K562 (cell line): ENCODE measurements at regions not wholly inside any gene's neighbourhood (a gene's known extent, or its start where the extent isn't known, plus 50 kb on each side); places are given as distances from the start of the nearest gene placed in this dataset.

ENCODE experiments used
- HCFC1 ChIP-seq: IDR thresholded peaks from 2 replicates; pipeline ENCODE4 v1.6.1; 2012; ENCODE audit warnings: low read depth, low read length, improper control_type of control experiment
- HEY1 ChIP-seq: fragments of 250-450 bp; sonication (Bioruptor Pico); IDR thresholded peaks from 2 replicates; pipeline ENCODE4 v1.5.0; 2020; ENCODE audit warnings: mild to moderate bottlenecking, moderate library complexity, borderline replicate concordance
- PKNOX1 ChIP-seq: fragments of 450-650 bp; IDR thresholded peaks from 2 replicates; pipeline ENCODE4 v1.6.1; 2016
- RBM39 ChIP-seq: fragments of 200-400 bp; formaldehyde crosslinking; optimal IDR thresholded peaks from 2 replicates; pipeline ENCODE3; 2018; ENCODE audit warnings: low read depth, low read length
- TF ChIP-seq, protein P1 (sequence below), 2 experiments: fragments of 450-650 bp in 1 of 2; sonication (generic) in 1 of 2; formaldehyde crosslinking in 1 of 2; IDR thresholded peaks; 2 replicates each; pipeline versions ENCODE4 v1.7.1 to v1.9.0; 2016 to 2022; ENCODE audit warnings: inconsistent platforms in 1 of 2, mild to moderate bottlenecking in 1 of 2, missing genetic modification reagents in 1 of 2

DNA sequence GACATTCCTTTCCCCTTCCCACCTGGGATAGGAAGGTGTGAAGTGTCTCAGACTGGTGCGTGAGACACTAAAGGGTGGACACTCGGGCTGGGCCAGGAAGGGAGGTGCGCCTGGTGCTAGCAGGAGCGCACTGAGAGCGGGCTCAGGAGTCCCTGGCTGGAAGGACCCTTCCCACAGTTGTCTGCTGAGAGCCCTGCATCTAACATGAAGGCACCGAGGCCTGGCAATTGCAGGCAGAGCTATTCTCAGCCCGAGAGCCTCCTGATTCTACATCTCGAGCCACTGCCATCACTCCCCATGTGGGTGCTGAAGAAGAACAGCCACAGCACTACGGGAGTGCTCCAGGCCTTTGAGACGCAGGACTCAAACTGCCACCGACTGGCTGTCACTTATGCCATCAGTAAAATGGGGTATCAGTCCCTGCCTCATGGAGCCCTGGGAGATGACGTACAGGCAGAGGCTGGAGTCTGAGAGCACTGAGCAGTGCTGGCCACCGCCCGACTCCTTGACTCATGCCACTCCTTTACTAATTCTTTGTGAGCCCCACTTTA, 159.4 kb downstream of the KLF13 start (continued):
- TF ChIP-seq, protein P1, sequence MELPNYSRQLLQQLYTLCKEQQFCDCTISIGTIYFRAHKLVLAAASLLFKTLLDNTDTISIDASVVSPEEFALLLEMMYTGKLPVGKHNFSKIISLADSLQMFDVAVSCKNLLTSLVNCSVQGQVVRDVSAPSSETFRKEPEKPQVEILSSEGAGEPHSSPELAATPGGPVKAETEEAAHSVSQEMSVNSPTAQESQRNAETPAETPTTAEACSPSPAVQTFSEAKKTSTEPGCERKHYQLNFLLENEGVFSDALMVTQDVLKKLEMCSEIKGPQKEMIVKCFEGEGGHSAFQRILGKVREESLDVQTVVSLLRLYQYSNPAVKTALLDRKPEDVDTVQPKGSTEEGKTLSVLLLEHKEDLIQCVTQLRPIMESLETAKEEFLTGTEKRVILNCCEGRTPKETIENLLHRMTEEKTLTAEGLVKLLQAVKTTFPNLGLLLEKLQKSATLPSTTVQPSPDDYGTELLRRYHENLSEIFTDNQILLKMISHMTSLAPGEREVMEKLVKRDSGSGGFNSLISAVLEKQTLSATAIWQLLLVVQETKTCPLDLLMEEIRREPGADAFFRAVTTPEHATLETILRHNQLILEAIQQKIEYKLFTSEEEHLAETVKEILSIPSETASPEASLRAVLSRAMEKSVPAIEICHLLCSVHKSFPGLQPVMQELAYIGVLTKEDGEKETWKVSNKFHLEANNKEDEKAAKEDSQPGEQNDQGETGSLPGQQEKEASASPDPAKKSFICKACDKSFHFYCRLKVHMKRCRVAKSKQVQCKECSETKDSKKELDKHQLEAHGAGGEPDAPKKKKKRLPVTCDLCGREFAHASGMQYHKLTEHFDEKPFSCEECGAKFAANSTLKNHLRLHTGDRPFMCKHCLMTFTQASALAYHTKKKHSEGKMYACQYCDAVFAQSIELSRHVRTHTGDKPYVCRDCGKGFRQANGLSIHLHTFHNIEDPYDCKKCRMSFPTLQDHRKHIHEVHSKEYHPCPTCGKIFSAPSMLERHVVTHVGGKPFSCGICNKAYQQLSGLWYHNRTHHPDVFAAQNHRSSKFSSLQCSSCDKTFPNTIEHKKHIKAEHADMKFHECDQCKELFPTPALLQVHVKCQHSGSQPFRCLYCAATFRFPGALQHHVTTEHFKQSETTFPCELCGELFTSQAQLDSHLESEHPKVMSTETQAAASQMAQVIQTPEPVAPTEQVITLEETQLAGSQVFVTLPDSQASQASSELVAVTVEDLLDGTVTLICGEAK (IDR thresholded peaks at IDR 0.05) = no peak
- TF ChIP-seq, protein P1 (CRISPR knock-in tag; IDR thresholded peaks at IDR 0.05) = no peak
- TF ChIP-seq PKNOX1 (no peak), HEY1 (CRISPR knock-in tag) (no peak), HCFC1 (no peak), RBM39 (no peak)
